GM21825 (cell line): ENCODE measurements at regions not wholly inside any gene's neighbourhood (a gene's known extent, or its start where the extent isn't known, plus 50 kb on each side); places are given as distances from the start of the nearest gene placed in this dataset.

Experiments
- ATAC-seq: cut with Tn5 transposase; IDR thresholded peaks from one replicate; pipeline ENCODE4 v1.9.1; 2021; ENCODE audit warnings: mild to moderate bottlenecking, moderate library complexity; ENCODE audit not compliant: unreplicated experiment

DNA sequence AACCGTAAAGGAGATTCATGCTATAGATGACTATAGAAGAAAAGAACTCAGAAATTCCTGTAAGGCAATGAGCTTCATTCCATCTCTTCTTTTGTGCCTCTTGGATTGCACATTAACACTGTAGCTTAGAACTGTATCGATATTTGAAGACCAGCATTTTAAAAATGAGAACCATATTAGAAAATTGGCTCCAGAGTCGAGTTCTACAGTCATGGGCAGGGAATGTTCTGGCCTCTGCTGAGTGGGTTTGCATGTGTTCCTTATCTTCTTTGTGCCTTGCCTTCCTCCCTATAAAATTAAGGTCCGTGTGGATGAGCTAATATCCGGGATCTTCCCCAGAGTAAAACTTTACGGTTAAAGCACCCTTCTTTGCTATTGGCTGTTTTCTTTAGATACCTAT lies 77.4 kb upstream of the PLCL2 start:
- ATAC-seq: no peak

DNA sequence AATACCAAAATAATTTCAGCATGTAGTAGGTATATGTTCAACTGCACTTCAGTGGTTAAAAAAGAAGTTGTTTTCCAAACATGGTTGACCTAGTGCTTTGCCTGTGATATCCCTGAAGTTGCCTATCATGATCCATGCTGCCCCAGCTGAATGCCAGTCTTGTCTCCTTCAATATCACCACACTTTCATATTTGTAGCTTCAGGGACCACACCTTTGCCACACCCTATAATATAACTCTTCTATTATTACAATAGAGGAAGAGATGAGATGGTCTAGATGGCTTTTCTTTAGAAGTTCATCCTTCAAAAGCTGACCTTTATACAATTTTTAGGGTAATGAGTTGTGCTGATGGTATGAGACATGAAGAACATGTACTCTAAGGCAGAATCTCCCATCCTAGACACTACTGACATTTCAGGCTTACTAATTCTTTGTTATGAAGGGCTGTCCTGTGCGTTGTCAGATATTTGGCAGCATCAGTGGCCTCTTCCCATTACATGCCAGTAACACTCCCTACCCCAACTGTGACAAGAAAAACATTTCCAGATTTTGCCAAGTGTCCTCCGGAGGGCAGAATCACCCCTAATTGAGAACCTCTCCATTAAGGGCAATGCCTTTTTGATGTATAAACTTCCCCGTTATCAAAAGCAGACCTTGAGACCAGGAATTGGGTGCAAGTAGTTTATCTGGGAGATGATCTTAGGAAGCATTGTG lies 76.2 kb upstream of the PLCL2 start:
- ATAC-seq: no peak

DNA sequence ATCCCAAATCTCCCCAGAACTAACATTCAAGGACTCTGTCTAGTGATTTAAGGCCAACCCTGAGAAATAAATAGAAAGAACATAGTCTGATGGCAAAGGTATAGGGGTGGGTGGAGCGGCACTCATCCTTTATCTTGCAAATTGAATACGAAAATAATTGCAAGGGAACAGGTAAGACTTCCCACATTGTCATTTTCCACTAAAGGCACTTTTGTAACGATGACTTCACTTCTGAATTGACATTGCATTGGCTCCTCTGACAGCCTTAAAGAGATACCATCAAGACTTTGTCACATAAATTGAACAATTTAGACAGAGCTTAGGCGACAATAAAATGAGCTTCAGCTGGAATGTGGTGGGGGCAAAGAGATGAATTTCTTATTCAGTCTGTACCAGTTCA lies 75.3 kb upstream of the PLCL2 start:
- no peak for ATAC-seq

DNA sequence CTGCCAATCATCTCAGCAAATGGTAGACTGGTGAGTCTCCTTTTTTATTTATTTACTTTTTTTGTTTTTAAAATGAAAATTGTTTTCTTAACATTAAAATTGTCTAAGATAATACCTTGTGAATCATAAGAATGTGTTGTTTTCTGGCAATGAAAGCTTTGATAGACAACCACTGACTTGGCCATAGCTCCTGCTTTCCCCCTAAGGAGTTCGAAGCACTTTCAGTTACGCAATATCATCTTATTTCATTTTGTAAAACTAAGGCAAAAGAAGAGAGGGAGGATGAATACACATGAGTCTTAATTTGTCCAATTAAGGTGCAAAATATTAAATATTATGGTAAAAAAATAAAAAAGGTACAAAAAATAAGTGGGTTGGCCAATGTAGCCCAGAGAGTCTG lies 74.8 kb upstream of the PLCL2 start:
- no peak for ATAC-seq

DNA sequence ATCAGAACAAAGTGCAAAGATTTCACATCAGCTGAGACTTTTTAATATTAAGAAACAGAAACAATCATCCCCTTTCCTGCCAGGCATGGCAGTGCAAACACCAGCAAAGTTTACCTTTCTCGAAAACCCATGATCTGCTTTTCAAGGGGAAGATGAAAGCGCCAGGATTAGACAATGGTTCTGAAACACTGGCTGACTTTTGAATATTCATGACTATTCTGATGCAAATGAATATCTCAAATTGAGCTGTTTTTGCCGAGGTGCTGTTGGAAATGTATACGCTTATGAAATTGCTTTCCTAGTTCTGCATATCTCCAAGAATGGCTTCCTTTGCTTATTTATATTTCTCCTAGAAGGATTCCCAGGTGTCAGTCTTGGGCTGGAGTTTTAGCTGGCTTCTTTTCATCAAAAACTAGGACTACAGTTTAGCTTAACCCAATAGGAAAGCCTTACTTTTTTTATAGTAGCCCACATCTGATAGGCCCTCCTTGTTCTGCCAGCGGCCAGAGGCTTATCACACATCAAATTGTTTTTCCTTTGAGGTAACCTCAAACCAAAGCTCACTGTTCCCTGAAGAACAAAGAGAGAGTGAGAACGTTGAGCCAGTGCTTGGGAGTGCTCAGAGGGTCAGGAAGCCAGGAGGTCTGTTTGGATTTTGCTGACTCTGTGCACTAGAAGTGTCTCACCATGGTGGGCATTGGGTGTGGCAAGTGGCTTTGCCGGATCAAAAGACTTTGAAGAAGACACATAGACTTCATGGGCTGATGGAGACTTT lies 74.0 kb upstream of the PLCL2 start:
- ATAC-seq: no peak

DNA sequence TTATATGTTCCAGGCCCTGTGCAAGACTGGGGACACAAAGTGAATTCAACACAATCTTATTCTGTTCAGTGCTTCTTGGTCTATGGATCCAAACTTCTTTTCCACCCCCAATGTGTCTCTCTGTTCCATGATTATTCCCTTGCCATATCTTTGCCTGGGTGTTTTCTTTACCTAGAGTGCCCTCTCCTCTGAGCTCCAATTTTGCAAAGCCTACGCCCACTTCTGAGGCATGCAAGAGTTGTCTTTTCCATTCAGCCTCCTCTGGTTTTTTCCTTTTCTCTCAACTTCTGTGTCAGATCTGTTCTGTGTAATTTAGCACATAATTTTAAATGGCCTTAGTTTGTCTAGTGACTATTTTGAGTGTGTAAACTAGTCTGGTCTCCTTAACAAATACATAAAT lies 72.8 kb upstream of the PLCL2 start:
- no peak for ATAC-seq

DNA sequence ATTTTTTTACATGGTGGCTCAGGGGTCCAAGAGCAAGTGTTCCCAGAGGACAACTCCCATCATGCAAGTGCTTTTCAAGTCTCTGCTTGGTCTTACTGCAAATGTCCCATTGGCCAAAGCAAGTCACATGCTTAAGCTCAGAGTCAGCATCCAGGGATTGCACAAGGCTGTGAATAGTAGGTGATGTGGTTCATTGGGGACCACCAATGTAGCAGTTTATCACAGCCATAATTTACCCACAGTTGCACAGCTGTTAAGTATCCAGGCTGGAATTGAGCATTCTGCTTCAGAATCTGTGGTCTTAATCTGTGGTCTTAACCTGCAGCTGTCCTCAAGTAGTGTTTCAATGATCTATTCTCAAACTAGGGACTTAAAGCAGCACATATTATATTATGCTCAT lies 71.4 kb upstream of the PLCL2 start:
- ATAC-seq: no peak

DNA sequence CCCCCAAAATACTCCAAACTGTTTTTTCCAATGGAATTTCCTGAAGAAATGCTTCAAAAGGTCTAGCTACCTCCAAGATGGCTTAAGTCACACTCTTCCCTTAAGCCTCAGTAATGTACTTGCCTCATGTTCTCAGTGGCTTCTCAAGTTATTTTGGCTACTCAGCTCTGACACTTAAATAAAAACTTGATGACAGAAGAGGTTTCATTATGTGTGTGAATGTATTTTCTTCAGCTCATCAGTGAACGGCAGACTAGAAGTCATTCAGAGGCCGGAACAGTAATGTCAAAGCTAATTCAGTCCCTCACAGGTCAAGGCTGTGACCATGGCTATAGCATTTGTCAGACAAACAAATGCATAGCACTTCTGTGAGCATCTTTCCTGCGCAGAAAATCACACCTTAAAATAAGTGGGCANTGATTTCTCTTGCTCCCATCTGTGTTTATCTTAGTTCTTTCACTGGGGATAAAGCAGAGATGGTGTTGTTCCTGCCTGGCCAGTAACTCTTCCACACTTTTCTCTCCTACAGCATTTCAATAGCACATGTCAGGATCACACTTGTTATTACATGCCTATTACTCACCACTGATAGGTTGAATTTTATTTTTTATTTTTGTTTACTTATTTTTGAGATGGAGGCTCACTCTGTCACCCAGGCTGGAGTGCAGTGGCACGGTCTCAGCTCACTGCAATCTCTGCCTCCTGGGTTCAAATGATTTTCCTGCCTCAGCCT lies 68.5 kb upstream of the PLCL2 start:
- no peak for ATAC-seq

DNA sequence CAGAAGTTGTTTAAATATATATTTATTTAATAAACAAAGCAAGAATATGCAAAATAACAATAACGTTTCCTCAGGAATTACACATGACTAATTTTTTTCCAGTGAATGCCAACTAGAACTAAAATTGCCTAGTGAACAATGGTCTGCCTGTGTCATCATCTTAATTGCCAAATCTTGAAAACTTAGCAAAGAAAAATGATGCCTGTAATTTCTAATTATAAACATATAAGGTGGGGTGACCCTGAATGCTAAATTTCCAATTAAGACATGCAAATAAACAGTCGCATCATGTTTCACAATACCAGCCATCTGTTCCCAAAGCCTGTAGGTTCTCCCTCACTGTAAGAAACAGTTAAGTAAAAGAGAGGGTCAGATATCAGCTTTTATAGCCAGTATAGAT lies 67.6 kb upstream of the PLCL2 start:
- no peak for ATAC-seq

DNA sequence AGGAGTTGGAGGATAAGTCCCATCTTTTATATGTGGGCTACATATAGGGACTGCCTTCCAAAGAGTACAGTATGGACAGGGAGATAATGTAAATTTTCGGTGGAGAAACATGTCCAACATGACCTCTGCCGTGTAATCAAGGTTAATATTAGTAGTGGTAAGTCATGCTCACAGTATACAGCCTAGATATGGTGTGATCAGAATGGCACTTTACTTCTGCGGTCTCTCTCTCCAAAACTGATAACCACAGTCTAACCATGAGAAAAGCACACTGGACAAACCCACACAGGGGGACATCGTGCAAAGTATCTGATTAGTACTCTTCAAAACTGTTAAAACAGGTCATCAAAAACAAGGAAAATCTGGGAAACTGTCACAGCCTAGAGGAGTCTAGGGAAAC lies 66.6 kb upstream of the PLCL2 start:
- ATAC-seq: no peak

DNA sequence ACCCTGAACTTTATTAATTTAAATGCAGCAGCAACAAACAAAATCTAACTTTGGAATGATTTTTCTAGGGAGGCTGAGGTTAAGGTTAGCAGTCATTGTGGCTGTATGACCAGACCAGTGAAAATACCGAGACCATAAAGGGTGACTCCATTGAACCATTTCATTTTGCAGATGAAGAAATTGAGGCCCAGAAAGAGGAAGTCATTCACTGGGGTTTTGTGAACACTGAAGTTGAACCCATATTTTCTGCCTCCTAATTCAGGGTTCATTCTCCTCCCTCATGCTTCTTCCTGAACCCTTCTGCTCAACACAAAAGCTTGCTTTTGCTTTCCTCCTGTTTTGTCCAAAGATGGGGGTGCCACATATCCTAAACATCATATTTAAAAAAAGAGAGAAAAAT lies 65.8 kb upstream of the PLCL2 start:
- ATAC-seq: no peak

DNA sequence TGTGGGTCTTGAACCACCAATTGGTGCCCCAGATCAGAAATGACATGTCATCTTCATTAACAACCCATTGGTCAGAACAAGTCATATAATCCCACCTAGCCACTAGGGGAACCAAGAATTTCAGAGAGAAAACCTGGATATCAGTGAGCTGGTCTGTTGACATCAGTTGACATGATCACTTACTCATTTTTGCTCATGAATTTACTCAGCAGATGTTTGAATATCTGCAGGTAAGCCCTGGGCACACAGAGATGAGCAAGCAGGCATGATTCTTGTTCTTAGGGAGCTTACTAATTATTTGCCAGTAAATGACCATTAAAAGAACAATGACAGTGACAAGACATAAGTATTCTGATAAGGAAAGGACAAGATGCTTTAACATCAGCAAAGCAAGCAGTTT lies 64.3 kb upstream of the PLCL2 start:
- no peak for ATAC-seq

DNA sequence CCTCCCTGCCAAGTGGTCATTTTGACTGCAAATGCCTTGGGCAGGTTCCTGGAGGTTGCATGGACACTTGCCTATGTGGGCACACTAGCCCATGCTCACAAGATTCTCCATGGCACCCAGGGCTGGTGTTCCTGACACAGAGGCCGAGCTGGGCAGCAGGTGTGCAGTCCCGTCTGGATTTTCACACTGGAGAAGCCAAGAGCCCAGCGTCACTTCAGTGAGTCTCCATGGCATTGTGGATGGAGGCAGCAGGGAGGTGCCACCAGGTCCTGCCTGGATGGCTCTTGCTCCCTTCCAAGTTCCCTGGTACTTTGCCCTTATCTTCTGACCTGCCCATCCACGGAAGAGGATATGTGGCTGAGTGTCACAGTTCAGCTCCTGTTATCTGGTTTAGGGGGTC lies 63.7 kb upstream of the PLCL2 start:
- no peak for ATAC-seq

DNA sequence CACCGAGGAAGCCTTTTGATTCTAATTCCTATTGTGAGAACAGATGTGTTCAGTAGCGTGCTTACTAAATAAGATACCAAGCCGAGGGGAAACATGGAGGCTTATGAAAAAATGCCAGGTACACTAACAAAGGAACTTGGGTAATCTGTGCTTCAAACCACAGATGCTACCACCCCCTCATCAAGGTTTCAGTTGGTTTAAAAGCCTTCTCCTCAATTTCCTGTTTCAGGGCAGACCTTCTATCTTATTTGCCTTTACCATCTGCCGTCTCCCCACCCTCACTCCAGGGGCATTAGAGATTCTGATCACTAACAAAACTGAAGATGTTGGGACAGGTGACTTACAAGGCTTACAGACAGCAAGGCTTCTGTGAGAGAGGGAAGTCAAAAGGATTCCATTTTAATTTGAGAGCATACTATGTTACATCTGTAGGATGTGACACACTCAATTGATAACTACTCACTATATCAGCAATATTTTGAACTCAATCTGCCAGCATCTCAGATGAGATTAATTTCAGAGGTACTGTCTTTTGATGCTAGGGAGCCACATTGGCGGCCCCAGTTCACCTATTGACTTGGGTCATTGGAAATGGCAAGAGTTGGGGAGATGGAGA lies 60.6 kb upstream of the PLCL2 start:
- peak; percentile 77 for ATAC-seq

DNA sequence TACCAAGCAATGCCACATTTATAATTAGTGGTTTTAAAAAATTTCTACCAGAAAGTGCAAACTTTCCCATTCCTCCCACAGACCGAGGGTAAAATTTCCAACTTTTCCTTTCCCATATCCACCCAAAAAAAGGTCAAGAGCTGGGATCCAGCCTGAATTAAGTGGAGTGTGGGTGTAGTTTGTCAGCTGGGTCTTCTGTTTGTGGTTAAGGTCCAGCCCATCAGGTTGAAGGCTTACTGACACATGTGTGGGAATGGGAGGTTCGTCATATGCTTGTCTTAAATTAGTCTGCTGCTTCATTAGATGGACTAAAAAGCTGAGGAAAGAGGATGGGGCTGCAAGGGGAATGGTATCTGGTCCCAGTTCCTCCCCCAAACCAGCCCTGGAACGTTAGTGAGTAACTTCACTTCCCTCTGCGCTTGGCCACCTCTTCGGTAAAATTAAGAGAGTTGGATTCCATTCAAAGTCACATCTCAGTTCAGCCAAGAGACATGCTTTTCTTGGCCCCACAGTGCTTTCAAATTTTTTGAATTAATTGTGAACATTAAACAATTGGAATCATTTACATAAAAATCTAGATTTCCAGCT lies 59.0 kb upstream of the PLCL2 start:
- no peak for ATAC-seq

DNA sequence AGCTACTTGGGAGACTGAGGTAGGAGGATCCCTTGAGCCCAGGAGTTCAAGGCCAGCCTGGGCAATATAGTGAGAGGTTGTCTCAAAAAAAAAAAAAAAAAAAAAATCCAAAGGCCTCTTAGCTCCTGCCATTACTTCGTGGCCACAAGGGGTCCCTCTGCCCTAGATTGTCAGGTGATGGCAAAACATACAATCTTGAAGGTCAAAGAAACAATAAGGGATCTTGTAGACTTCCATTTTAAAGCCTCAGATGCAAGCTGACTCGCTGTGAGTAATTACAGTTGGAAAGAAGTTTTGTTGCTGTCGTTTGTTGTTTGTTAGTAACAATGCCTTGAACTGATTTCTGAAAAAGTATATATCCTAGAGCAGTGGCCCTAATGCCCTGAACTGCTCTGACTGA lies 55.9 kb upstream of the PLCL2 start:
- no peak for ATAC-seq

DNA sequence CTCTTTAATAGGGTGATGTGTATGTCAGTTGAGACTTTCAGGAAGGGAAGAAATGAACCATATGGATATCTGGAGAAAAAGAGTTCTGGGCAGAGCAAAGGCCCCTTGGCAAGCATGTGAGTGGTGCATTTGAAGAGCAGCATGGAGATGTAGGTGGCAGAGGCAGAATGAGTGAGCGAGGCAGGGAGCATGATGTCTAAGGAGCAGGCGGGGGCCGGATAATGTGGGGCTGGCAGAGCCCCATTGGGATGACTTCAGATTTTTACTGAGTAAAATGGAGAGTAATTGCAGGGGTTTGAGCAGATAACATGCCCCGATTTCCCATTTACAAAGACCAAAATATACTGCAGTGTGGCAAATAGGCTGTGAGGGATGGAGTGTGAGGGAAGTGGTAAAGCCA lies 52.9 kb upstream of the PLCL2 start:
- no peak for ATAC-seq

DNA sequence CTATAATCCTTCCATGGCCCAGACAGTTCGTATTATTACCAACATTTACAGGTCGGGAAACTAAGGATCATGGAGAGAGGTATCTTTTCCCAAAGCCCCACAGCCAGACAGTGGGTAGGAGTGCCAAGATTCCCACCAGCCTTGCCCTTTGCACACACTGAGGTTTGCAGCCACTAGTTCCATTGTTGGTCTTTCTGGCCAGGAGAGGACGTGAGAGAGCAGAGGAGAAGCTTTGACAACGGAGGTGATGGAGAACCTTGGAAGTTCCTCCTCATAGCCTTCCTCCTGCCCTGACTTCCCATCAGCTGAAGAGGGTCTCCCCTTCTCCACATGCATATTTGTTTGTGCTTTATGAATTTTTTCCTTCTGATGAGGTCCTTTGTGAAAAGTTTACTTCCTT lies 50.5 kb upstream of the PLCL2 start:
- ATAC-seq: no peak

DNA sequence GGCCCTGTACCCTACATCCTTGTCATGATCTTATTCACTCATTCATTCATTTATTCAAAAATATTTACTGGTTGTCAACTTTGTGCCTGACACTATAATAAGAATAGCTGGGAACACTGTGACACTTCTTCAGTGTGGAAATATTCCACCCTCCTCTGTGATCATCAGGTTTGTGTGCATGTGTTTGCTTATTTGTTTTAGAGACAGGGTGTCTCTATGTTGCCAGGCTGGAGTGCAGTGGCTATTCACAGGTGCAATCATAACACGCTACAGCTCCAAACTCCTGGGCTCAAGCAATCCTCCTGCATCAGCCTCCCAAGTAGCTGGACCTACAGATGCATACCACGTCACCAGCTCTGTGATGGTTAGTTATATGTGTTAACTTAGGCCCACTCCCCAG lies 50.0 kb upstream of the PLCL2 start:
- ATAC-seq: no peak
